MM.1S (cell line): ENCODE measurements at regions not wholly inside any gene's neighbourhood (a gene's known extent, or its start where the extent isn't known, plus 50 kb on each side); places are given as distances from the start of the nearest gene placed in this dataset.

Experiments
- DNase-seq: peaks from one replicate; pipeline ENCODE4 v3.0.0-alpha.2; 2015
- H2AFZ ChIP-seq: fragments of 300-600 bp; sonication (generic); 2 replicates; pipeline ENCODE4 v1.6.0; 2016; ENCODE audit warnings: antibody characterized with exemption, low read length
- H3F3A ChIP-seq: fragments of 300-600 bp; sonication (generic); 2 replicates; pipeline ENCODE4 v1.6.1; 2016; ENCODE audit warnings: mild to moderate bottlenecking, antibody characterized with exemption, low read length, moderate library complexity, mixed read lengths; ENCODE audit not compliant: insufficient read depth
- H3K27ac ChIP-seq: fragments of 300-600 bp; sonication (generic); 2 replicates; pipeline ENCODE4 v1.5.1; 2016; ENCODE audit warnings: mild to moderate bottlenecking, low read length
- H3K27me3 ChIP-seq: fragments of 300-600 bp; sonication (generic); replicated peaks from 2 replicates; pipeline ENCODE4 v1.6.0; 2016; ENCODE audit warnings: low read length; ENCODE audit not compliant: insufficient read depth
- H3K36me3 ChIP-seq: fragments of 300-600 bp; sonication (generic); replicated peaks from 2 replicates; pipeline ENCODE4 v1.6.1; 2016; ENCODE audit warnings: mild to moderate bottlenecking, low read length, mixed read lengths; ENCODE audit not compliant: insufficient read depth
- H3K4me1 ChIP-seq: fragments of 300-600 bp; sonication (generic); 2 replicates; pipeline ENCODE4 v1.6.1; 2016; ENCODE audit warnings: low read length, mixed read lengths
- H3K4me2 ChIP-seq: fragments of 300-600 bp; sonication (generic); 2 replicates; pipeline ENCODE4 v1.6.0; 2016; ENCODE audit warnings: low read depth, low read length
- H3K4me3 ChIP-seq: fragments of 300-600 bp; sonication (generic); 2 replicates; pipeline ENCODE4 v1.5.1; 2016; ENCODE audit warnings: low read length, mixed read lengths
- H3K79me2 ChIP-seq: fragments of 300-600 bp; sonication (generic); 2 replicates; pipeline ENCODE4 v1.6.1; 2016; ENCODE audit warnings: mixed run types, low read length, mixed read lengths
- H3K9ac ChIP-seq: fragments of 300-600 bp; sonication (generic); 2 replicates; pipeline ENCODE4 v1.6.1; 2016; ENCODE audit warnings: low read length, mixed read lengths
- H3K9me2 ChIP-seq: fragments of 300-600 bp; sonication (generic); replicated peaks from 2 replicates; pipeline ENCODE4 v1.6.1; 2016; ENCODE audit warnings: mild to moderate bottlenecking, low read length, mixed read lengths; ENCODE audit not compliant: insufficient read depth
- H3K9me3 ChIP-seq: fragments of 300-600 bp; sonication (generic); replicated peaks from 2 replicates; pipeline ENCODE4 v1.6.1; 2016; ENCODE audit warnings: mild to moderate bottlenecking, low read length, mixed read lengths; ENCODE audit not compliant: insufficient read depth
- H4K20me1 ChIP-seq: fragments of 300-600 bp; sonication (generic); 2 replicates; pipeline ENCODE4 v1.6.1; 2016; ENCODE audit warnings: mild to moderate bottlenecking, low read length, moderate library complexity, mixed read lengths; ENCODE audit not compliant: insufficient read depth
- EZH2 ChIP-seq: fragments of 300-600 bp; sonication (generic); optimal IDR thresholded peaks from 2 replicates; pipeline ENCODE3; 2017; ENCODE audit warnings: low read depth, mild to moderate bottlenecking, antibody characterized with exemption, low read length, mixed read lengths
- EZH2phosphoT487 ChIP-seq: fragments of 300-600 bp; sonication (generic); IDR thresholded peaks from 2 replicates; pipeline ENCODE4 v1.6.1; 2018; ENCODE audit warnings: antibody characterized with exemption, low read length
- TF ChIP-seq, protein P1 (sequence below): fragments of 300-600 bp; sonication (generic); IDR thresholded peaks from 2 replicates; pipeline ENCODE4 v1.5.1; 2016; ENCODE audit warnings: antibody characterized with exemption, low read length, mixed read lengths

DNA sequence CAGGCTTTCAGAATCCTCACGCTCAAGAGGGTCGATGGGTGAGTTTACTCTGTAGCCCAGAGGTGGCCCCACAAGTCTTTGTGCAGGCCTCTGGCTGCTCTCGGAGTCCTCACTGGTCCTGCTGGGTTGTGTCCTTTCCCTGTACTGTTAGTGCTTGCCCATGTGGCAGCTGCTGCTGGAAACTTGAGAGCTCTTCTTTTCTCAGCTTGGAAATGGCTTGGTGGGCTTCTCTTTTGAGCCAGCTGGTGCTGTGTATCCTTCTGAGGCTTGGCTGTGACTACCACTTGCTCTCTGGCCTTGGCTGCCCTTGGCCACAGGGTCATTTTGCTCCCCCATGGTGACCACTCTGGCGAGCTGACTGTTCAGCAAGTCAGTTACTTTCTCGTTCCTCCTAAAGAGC is 82.2 kb upstream of the LMO4 start:
- Histone ChIP-seq H3K4me1 (no peaks in the 10 kb centered on the region), H3F3A (no peaks in the 10 kb centered on the region), H3K9ac (no peak overlapping the region), H3K4me3 (no peak overlapping the region), H3K27me3 (no peaks in the 10 kb centered on the region), H3K79me2 (no peaks in the 10 kb centered on the region), H3K27ac (no peak overlapping the region), H3K4me2 (no peak overlapping the region), H3K36me3 (no peaks in the 10 kb centered on the region), H2AFZ (no peak overlapping the region), H3K9me2 (no peaks in the 10 kb centered on the region), H3K9me3 (no peaks in the 10 kb centered on the region), H4K20me1 (no peaks in the 10 kb centered on the region)
- TF ChIP-seq, protein P1, sequence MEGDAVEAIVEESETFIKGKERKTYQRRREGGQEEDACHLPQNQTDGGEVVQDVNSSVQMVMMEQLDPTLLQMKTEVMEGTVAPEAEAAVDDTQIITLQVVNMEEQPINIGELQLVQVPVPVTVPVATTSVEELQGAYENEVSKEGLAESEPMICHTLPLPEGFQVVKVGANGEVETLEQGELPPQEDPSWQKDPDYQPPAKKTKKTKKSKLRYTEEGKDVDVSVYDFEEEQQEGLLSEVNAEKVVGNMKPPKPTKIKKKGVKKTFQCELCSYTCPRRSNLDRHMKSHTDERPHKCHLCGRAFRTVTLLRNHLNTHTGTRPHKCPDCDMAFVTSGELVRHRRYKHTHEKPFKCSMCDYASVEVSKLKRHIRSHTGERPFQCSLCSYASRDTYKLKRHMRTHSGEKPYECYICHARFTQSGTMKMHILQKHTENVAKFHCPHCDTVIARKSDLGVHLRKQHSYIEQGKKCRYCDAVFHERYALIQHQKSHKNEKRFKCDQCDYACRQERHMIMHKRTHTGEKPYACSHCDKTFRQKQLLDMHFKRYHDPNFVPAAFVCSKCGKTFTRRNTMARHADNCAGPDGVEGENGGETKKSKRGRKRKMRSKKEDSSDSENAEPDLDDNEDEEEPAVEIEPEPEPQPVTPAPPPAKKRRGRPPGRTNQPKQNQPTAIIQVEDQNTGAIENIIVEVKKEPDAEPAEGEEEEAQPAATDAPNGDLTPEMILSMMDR = no peak
- TF ChIP-seq EZH2 (no peak), EZH2phosphoT487 (no peak)
- no peak for DNase-seq

DNA sequence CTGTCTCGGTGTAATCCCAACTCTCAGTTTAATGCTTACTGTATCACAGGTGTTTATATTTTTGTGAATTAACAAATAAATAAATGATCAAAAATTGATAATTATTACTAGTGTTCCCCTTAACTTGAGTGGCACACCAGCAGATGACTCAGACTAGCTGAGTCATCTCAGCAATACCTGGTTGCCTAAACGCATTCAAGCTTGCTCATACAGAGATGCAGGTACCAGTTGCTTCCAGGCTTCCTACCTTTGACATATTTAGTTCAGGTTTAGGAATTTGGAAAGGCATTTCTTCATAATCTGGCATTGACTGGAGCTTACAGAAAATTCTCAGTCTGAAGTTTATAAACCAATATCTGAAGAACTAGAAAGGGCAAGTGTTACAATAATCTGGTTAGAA is 78.9 kb upstream of the LMO4 start:
- no peak overlapping the region for H3K4me3 ChIP-seq
- no peaks in the 10 kb centered on the region for H3K27me3 ChIP-seq
- H3K9me2 ChIP-seq = no peaks in the 10 kb centered on the region
- no peaks in the 10 kb centered on the region for H3K36me3 ChIP-seq
- no peak overlapping the region for H3K4me2 ChIP-seq
- DNase-seq = no peak
- no peaks in the 10 kb centered on the region for H4K20me1 ChIP-seq
- no peak overlapping the region for H3K27ac ChIP-seq
- no peaks in the 10 kb centered on the region for H3K79me2 ChIP-seq
- H3F3A ChIP-seq = no peaks in the 10 kb centered on the region
- TF ChIP-seq EZH2 = no peak
- no peaks in the 10 kb centered on the region for H3K9me3 ChIP-seq
- no peaks in the 10 kb centered on the region for H3K4me1 ChIP-seq
- H2AFZ ChIP-seq = no peak overlapping the region
- no peak overlapping the region for H3K9ac ChIP-seq

DNA sequence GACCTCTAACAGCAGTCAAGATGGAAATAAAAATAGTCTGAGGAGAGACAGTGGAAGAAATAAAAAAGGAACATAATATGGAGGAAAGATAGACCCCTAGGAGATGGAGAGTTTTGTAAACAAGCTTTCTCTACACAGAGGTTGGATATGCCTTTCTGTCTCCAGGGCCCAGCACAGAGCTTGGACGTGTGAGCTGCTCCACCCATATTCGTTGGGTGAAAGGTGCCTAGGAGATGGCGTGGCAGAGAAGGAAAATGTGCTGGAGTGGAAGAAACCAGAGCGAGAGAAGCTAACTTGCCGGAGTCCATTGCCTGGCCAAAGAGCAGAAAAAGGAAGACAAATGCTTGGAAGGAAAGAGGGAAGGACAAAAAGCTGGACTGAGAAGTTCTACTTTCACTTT is 78.3 kb upstream of the LMO4 start:
- H3K4me3 ChIP-seq = no peak overlapping the region
- TF ChIP-seq, protein P1 = no peak
- TF ChIP-seq EZH2phosphoT487 = no peak
- no peak for TF ChIP-seq EZH2
- no peak for DNase-seq
- no peaks in the 10 kb centered on the region for H3K79me2 ChIP-seq
- H3K4me2 ChIP-seq = no peak overlapping the region
- no peaks in the 10 kb centered on the region for H3K4me1 ChIP-seq
- no peaks in the 10 kb centered on the region for H4K20me1 ChIP-seq
- no peaks in the 10 kb centered on the region for H3K9me3 ChIP-seq
- H3K27ac ChIP-seq = no peak overlapping the region
- H3K9ac ChIP-seq = no peak overlapping the region
- H2AFZ ChIP-seq = no peak overlapping the region
- no peaks in the 10 kb centered on the region for H3F3A ChIP-seq
- H3K36me3 ChIP-seq = no peaks in the 10 kb centered on the region
- H3K27me3 ChIP-seq = no peaks in the 10 kb centered on the region
- H3K9me2 ChIP-seq = no peaks in the 10 kb centered on the region

DNA sequence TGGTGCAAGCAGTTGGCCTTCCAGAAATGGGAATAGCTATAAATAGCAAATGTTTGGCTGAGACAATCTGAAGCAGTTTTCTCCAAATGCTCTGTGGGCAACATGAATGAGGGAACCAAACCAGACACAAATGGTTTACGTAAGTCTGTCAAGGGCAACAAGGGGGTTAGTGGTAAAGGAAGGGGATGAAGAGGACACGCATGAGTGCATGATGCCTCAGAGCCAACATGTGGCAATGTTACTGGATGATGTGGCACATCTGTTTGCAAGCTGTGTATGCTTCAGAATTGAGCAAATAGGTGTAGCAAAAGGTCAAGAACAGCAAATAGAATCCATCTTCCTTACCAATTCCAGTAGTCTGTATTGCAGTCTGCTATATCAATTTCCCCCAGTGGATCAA is 76.3 kb upstream of the LMO4 start:
- no peak overlapping the region for H2AFZ ChIP-seq
- no peak overlapping the region for H3K27ac ChIP-seq
- no peaks in the 10 kb centered on the region for H3K9me3 ChIP-seq
- H3K36me3 ChIP-seq = no peaks in the 10 kb centered on the region
- H3K9me2 ChIP-seq = no peaks in the 10 kb centered on the region
- no peaks in the 10 kb centered on the region for H3K79me2 ChIP-seq
- no peaks in the 10 kb centered on the region for H4K20me1 ChIP-seq
- no peak overlapping the region for H3K4me3 ChIP-seq
- no peak overlapping the region for H3K9ac ChIP-seq
- H3K4me2 ChIP-seq = no peak overlapping the region
- H3F3A ChIP-seq = no peaks in the 10 kb centered on the region
- H3K27me3 ChIP-seq = no peaks in the 10 kb centered on the region
- H3K4me1 ChIP-seq = no peaks in the 10 kb centered on the region
- no peak for TF ChIP-seq EZH2phosphoT487
- TF ChIP-seq, protein P1 = no peak
- TF ChIP-seq EZH2 = no peak
- DNase-seq = no peak
